Panc1 (cell line): ENCODE measurements at regions not wholly inside any gene's neighbourhood (a gene's known extent, or its start where the extent isn't known, plus 50 kb on each side); places are given as distances from the start of the nearest gene placed in this dataset.

Experiments
- TF ChIP-seq, protein P1 (sequence below): fragments of 450-650 bp; IDR thresholded peaks from 2 replicates; pipeline ENCODE4 v1.5.1; 2017; ENCODE audit warnings: mild to moderate bottlenecking
- TF ChIP-seq, protein P2 (sequence below), 2 experiments: IDR thresholded peaks; 2 replicates each; pipeline ENCODE4 v1.6.1; 2011 to 2012; ENCODE audit warnings: low read depth in 2 of 2, control low read depth in 1 of 2, low read length in 1 of 2, mild to moderate bottlenecking in 1 of 2, moderate library complexity in 1 of 2; ENCODE audit not compliant: insufficient read depth in 1 of 2

DNA sequence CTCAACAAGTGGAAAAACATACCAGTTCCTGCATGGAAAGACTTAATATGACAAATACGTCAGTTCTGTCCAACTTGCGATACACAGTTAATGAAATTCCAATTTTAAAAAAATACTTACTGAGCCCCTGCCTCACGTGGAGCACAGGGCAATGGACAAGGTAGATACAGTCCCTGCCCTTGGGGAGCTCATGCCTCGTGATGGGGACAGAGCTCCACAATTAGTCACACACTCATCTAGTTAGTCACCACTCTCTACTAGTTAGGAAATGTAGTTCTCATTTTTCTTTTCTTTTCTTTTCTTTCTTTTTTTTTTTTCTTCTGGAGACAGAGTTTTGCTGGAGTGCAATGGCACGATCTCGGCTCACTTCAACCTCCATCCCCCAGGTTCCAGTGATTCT lies 74.7 kb upstream of the CDH5 start:
- TF ChIP-seq, protein P1, sequence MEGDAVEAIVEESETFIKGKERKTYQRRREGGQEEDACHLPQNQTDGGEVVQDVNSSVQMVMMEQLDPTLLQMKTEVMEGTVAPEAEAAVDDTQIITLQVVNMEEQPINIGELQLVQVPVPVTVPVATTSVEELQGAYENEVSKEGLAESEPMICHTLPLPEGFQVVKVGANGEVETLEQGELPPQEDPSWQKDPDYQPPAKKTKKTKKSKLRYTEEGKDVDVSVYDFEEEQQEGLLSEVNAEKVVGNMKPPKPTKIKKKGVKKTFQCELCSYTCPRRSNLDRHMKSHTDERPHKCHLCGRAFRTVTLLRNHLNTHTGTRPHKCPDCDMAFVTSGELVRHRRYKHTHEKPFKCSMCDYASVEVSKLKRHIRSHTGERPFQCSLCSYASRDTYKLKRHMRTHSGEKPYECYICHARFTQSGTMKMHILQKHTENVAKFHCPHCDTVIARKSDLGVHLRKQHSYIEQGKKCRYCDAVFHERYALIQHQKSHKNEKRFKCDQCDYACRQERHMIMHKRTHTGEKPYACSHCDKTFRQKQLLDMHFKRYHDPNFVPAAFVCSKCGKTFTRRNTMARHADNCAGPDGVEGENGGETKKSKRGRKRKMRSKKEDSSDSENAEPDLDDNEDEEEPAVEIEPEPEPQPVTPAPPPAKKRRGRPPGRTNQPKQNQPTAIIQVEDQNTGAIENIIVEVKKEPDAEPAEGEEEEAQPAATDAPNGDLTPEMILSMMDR, result no peak
- TF ChIP-seq, protein P2, sequence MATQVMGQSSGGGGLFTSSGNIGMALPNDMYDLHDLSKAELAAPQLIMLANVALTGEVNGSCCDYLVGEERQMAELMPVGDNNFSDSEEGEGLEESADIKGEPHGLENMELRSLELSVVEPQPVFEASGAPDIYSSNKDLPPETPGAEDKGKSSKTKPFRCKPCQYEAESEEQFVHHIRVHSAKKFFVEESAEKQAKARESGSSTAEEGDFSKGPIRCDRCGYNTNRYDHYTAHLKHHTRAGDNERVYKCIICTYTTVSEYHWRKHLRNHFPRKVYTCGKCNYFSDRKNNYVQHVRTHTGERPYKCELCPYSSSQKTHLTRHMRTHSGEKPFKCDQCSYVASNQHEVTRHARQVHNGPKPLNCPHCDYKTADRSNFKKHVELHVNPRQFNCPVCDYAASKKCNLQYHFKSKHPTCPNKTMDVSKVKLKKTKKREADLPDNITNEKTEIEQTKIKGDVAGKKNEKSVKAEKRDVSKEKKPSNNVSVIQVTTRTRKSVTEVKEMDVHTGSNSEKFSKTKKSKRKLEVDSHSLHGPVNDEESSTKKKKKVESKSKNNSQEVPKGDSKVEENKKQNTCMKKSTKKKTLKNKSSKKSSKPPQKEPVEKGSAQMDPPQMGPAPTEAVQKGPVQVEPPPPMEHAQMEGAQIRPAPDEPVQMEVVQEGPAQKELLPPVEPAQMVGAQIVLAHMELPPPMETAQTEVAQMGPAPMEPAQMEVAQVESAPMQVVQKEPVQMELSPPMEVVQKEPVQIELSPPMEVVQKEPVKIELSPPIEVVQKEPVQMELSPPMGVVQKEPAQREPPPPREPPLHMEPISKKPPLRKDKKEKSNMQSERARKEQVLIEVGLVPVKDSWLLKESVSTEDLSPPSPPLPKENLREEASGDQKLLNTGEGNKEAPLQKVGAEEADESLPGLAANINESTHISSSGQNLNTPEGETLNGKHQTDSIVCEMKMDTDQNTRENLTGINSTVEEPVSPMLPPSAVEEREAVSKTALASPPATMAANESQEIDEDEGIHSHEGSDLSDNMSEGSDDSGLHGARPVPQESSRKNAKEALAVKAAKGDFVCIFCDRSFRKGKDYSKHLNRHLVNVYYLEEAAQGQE (IDR thresholded peaks at IDR 0.05; ENCODE audit: insufficient read depth in 1 of 2, low read depth in 2 of 2, low read length in 1 of 2), result no peak
